K562 (cell line): ENCODE measurements at regions not wholly inside any gene's neighbourhood (a gene's known extent, or its start where the extent isn't known, plus 50 kb on each side); places are given as distances from the start of the nearest gene placed in this dataset.
A peak's percentile ranks its signal among the peaks of the same experiment; 100 is the strongest.

ENCODE experiments used
- BRD9 ChIP-seq: fragments of 450-650 bp; IDR thresholded peaks from 2 replicates; pipeline ENCODE4 v1.6.1; 2018; ENCODE audit warnings: low read depth; ENCODE audit not compliant: partially characterized antibody
- STAT5A ChIP-seq: IDR thresholded peaks from 2 replicates; pipeline ENCODE4 v1.6.1; 2012; ENCODE audit warnings: low read length, inconsistent platforms, borderline replicate concordance
- ZFP36 ChIP-seq: fragments of 150-350 bp; IDR thresholded peaks from 2 replicates; pipeline ENCODE4 v1.6.1; 2018; ENCODE audit warnings: low read length, low read depth; ENCODE audit not compliant: partially characterized antibody
- TF ChIP-seq, protein P1 (sequence below): sonication (generic); formaldehyde crosslinking; IDR thresholded peaks from 2 replicates; pipeline ENCODE4 v1.8.1; 2023; ENCODE audit warnings: mild to moderate bottlenecking, missing genetic modification reagents, moderate library complexity
- TF ChIP-seq, protein P2 (sequence below), 2 experiments: fragments of 450-650 bp in 1 of 2; sonication (generic) in 1 of 2; formaldehyde crosslinking; conservative IDR thresholded peaks; 2 replicates each; pipeline versions ENCODE4 v1.4.0 to v1.8.1; 2020 to 2022; ENCODE audit warnings: mild to moderate bottlenecking in 1 of 2, missing genetic modification reagents in 1 of 2
- TF ChIP-seq, protein P3 (sequence below): sonication (generic); formaldehyde crosslinking; IDR thresholded peaks from 2 replicates; pipeline ENCODE4 v1.5.0; 2020; ENCODE audit warnings: missing genetic modification reagents

DNA sequence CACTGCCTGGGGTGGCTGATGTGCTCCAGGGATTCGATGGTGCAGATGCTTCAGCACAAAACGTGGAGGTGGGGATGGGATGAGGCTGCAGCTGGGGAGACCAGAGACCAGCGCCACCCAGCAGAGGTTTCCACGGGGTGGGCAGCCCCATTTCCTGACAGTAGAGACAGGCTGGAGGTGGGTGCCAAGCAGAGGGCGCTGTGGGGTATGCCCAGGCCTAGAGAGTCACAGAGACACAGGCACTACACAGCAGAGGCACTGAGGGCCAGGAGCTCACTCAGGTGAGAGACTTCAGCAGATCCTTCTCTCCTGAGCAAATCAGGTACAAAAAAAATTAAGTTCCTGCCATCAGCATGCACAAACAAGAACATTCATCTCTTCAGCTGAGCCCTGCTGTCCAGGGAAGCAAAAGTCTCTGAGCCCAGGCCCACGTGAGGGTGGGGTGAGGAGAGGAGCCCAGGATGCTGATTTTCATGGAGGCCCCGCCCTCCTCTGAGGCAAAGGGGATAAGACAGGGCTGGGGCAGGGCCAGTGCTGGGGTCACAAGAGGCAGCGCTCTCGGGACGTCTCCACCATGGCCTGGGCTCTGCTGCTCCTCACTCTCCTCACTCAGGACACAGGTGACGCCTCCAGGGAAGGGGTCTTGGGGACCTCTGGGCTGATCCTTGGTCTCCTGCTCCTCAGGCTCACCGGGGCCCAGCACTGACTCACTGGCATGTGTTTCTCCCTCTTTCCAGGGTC, 53.1 kb downstream of the GGTLC2 start (continued):
- TF ChIP-seq ZFP36 (no peak), STAT5A (no peak), BRD9 (no peak)
- TF ChIP-seq, protein P1, sequence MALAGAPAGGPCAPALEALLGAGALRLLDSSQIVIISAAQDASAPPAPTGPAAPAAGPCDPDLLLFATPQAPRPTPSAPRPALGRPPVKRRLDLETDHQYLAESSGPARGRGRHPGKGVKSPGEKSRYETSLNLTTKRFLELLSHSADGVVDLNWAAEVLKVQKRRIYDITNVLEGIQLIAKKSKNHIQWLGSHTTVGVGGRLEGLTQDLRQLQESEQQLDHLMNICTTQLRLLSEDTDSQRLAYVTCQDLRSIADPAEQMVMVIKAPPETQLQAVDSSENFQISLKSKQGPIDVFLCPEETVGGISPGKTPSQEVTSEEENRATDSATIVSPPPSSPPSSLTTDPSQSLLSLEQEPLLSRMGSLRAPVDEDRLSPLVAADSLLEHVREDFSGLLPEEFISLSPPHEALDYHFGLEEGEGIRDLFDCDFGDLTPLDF (CRISPR knock-in tag): no peak
- TF ChIP-seq, protein P2, sequence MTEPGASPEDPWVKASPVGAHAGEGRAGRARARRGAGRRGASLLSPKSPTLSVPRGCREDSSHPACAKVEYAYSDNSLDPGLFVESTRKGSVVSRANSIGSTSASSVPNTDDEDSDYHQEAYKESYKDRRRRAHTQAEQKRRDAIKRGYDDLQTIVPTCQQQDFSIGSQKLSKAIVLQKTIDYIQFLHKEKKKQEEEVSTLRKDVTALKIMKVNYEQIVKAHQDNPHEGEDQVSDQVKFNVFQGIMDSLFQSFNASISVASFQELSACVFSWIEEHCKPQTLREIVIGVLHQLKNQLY (CRISPR knock-in tag; conservative IDR thresholded peaks at IDR 0.05): peak in 1 of 2 experiments; percentile 75; a peak in 1 of 4 replicates
- TF ChIP-seq, protein P3, sequence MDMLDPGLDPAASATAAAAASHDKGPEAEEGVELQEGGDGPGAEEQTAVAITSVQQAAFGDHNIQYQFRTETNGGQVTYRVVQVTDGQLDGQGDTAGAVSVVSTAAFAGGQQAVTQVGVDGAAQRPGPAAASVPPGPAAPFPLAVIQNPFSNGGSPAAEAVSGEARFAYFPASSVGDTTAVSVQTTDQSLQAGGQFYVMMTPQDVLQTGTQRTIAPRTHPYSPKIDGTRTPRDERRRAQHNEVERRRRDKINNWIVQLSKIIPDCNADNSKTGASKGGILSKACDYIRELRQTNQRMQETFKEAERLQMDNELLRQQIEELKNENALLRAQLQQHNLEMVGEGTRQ (CRISPR knock-in tag): peak; percentile 51
